GM18502 (cell line): ENCODE measurements at regions not wholly inside any gene's neighbourhood (a gene's known extent, or its start where the extent isn't known, plus 50 kb on each side); places are given as distances from the start of the nearest gene placed in this dataset.

Experiments used
- ATAC-seq: cut with Tn5 transposase; IDR thresholded peaks from one replicate; pipeline ENCODE4 v1.9.1; 2021; ENCODE audit warnings: mild to moderate bottlenecking; ENCODE audit not compliant: unreplicated experiment, poor library complexity

DNA sequence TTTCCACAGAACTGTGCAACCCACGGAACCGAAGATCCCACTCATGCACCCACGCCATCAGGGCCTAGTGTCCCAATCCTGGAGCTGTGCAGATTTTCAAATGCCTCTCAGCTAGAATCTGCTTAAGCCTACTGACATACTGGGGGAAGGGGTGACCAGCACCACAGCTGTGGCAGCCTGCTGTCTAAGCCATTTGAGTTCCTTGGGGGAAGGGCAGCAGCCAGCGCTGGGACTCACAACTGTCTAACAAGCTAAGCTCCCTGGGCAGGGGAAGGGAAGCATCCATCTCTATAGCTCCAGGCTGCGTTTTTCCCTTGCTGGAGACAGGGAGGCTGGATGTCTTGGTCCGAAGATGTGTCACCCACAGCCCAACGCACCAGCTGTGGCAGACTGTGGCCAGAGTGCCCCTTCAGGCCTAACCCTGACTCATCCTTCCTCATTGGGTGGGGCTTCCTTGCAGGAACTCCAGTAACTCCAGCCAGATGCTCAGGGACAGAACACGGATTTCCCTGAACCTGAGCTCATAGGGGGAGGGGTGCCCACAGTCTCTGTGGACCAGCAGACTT lies 194.8 kb downstream of the CHRDL1 start:
- no peak for ATAC-seq

DNA sequence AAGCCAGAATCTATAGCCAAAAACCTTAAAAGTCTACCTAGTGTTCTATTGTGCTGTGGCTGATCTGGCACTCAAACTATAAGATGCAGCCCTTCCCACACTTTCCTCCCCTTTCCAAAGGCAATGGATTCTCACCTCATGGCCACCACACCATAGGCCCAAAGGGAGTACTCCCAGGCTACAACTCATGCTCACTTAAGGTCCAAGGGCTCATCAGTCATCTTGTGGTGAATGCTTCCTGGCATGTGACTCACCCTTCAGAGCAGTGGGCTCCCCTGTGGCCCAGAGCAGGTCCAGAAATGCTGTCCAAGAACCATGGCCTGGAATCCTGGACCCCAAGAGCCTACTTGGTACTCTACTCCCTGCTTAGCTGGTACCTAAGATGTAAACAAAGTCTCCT lies 181.0 kb downstream of the CHRDL1 start:
- no peak for ATAC-seq
